PC-9 (cell line): ENCODE measurements at regions not wholly inside any gene's neighbourhood (a gene's known extent, or its start where the extent isn't known, plus 50 kb on each side); places are given as distances from the start of the nearest gene placed in this dataset.
A peak's percentile ranks its signal among the peaks of the same experiment; 100 is the strongest.
"Not testable (repeated sequence)": the region's sequence is repeated elsewhere in the genome, so short reads cannot be mapped to it uniquely, and the experiment has no call there.

ENCODE experiments used
- BruUV-seq: library from RNA; stranded (reverse); fragments of 400-500 nt; replicated peaks from 2 replicates; lab custom pipeline; 2021; lab: Mats Ljungman, UMichigan
- CTCF ChIA-PET: fragments of 300-600 bp; sonication (Branson Sonifier 250); formaldehyde crosslinking; loops from one replicate; lab custom pipeline; 2022; ENCODE audit warnings: antibody characterized with exemption; lab: Charles Lee
- POLR2A ChIA-PET: fragments of 300-600 bp; sonication (Branson Sonifier 250); formaldehyde crosslinking; loops from one replicate; lab custom pipeline; 2022; ENCODE audit warnings: antibody characterized with exemption; ENCODE audit not compliant: unreplicated experiment; lab: Charles Lee
- DNase-seq, 2 experiments: peaks; one replicate each; pipeline versions ENCODE4 v3.0.0 to v3.0.0-alpha.2; 2015 to 2022; ENCODE audit warnings: mixed read lengths in 1 of 2
- H2AFZ ChIP-seq: fragments of 200-600 bp; sonication (generic); 2 replicates; pipeline ENCODE4 v1.8.1; 2017; ENCODE audit warnings: antibody characterized with exemption
- H3F3A ChIP-seq: fragments of 200-600 bp; sonication (generic); 2 replicates; pipeline ENCODE4 v1.8.1; 2017; ENCODE audit warnings: antibody characterized with exemption, mild to moderate bottlenecking, low read depth; ENCODE audit not compliant: insufficient read depth
- H3K27ac ChIP-seq: fragments of 200-600 bp; sonication (generic); 2 replicates; pipeline ENCODE4 v1.6.1; 2016; ENCODE audit warnings: mixed run types
- H3K27me3 ChIP-seq: fragments of 200-600 bp; sonication (generic); 2 replicates; pipeline ENCODE4 v1.6.1; 2016; ENCODE audit warnings: low read depth, mixed run types; ENCODE audit not compliant: insufficient read depth
- H3K36me3 ChIP-seq: fragments of 200-600 bp; sonication (generic); 2 replicates; pipeline ENCODE4 v1.6.1; 2016; ENCODE audit warnings: low read depth, mixed run types
- H3K4me1 ChIP-seq: fragments of 200-600 bp; sonication (generic); replicated peaks from 2 replicates; pipeline ENCODE4 v1.6.1; 2016; ENCODE audit warnings: mixed run types; ENCODE audit not compliant: insufficient read depth
- H3K4me2 ChIP-seq: fragments of 200-600 bp; sonication (generic); 2 replicates; pipeline ENCODE4 v1.6.1; 2017; ENCODE audit warnings: mixed run types
- H3K4me3 ChIP-seq: fragments of 200-600 bp; sonication (generic); 2 replicates; pipeline ENCODE4 v1.6.1; 2016; ENCODE audit warnings: mixed run types
- H3K79me2 ChIP-seq: fragments of 200-600 bp; sonication (generic); 2 replicates; pipeline ENCODE4 v1.6.1; 2017; ENCODE audit warnings: low read depth, mixed run types
- H3K9me2 ChIP-seq: fragments of 200-600 bp; sonication (generic); 2 replicates; pipeline ENCODE4 v1.8.1; 2017; ENCODE audit warnings: mild to moderate bottlenecking; ENCODE audit not compliant: insufficient read depth
- H3K9me3 ChIP-seq: fragments of 200-600 bp; sonication (generic); 2 replicates; pipeline ENCODE4 v1.8.1; 2016; ENCODE audit warnings: low read depth; ENCODE audit not compliant: insufficient read depth
- H4K20me1 ChIP-seq: fragments of 200-600 bp; sonication (generic); 2 replicates; pipeline ENCODE4 v1.8.1; 2017; ENCODE audit not compliant: insufficient read depth
- CTCF ChIP-seq: fragments of 200-600 bp; sonication (generic); conservative IDR thresholded peaks from 2 replicates; pipeline ENCODE4 v1.6.1; 2017; ENCODE audit warnings: mixed run types, antibody characterized with exemption, mild to moderate bottlenecking, moderate library complexity
- EZH2 ChIP-seq: fragments of 200-600 bp; sonication (generic); IDR thresholded peaks from 2 replicates; pipeline ENCODE4 v1.8.0; 2017; ENCODE audit warnings: antibody characterized with exemption, low read depth
- intact Hi-C: fragments of 100-400 bp; cut with micrococcal nuclease; formaldehyde crosslinking; loops from one replicate; pipeline ENCODE4 v1.10.0; 2022; ENCODE audit not compliant: unreplicated experiment

GRCh38 chr4:167854881-167855280 lies 237.5 kb upstream of the ANXA10 start:
- Histone ChIP-seq H3K27me3 (no peaks in the 10 kb centered on the region), H3K36me3 (no peaks in the 10 kb centered on the region), H3K9me3 (no peaks in the 10 kb centered on the region), H3K4me3 (no peak overlapping the region), H3K4me2 (no peak overlapping the region), H3K9me2 (no peaks in the 10 kb centered on the region), H3F3A (no peaks in the 10 kb centered on the region), H3K4me1 (no peaks in the 10 kb centered on the region), H2AFZ (no peak overlapping the region), H4K20me1 (no peaks in the 10 kb centered on the region), H3K79me2 (no peaks in the 10 kb centered on the region), H3K27ac (no peak overlapping the region)
- no TSS peak for BruUV-seq
- ChIA-PET CTCF (interaction anchor here (0.7 kb wide), 1 partner anchor 548 kb away, joined by 4 read pairs; no protein-coding TSS in a partner anchor), POLR2A (no interaction called here)
- intact Hi-C loops, result no loop called here
- DNase-seq, result no peak
- no peak for TF ChIP-seq EZH2
- TF ChIP-seq CTCF, result no peak

GRCh38 chr4:167858127-167858526 lies 234.2 kb upstream of the ANXA10 start:
- H4K20me1 ChIP-seq, H3F3A ChIP-seq, CTCF ChIA-PET, intact Hi-C loops, POLR2A ChIA-PET, H3K36me3 ChIP-seq, H3K79me2 ChIP-seq, DNase-seq, BruUV-seq, H3K27ac ChIP-seq, H3K9me3 ChIP-seq, H3K9me2 ChIP-seq, H3K4me1 ChIP-seq, H3K27me3 ChIP-seq: not testable (repeated sequence)
- Histone ChIP-seq H3K4me2 (peak overlapping the region; percentile 61), H3K4me3 (peak overlapping the region; percentile 48; the same call in 1 of the 2 replicates), H2AFZ (peak overlapping the region; percentile 67)

- Histone ChIP-seq H3K9me3 (no peaks in the 10 kb centered on the region), H3K27me3 (no peaks in the 10 kb centered on the region), H3K4me1 (no peaks in the 10 kb centered on the region), H3K4me2 (no peak overlapping the region), H2AFZ (no peak overlapping the region), H3K79me2 (no peaks in the 10 kb centered on the region), H3K9me2 (no peaks in the 10 kb centered on the region), H4K20me1 (no peaks in the 10 kb centered on the region), H3K36me3 (no peaks in the 10 kb centered on the region), H3K27ac (no peak overlapping the region), H3K4me3 (no peak overlapping the region), H3F3A (no peaks in the 10 kb centered on the region)
- TF ChIP-seq CTCF (no peak), EZH2 (no peak)
- ChIA-PET POLR2A (interaction anchor here (0.7 kb wide), 1 partner anchor 593 kb away, joined by 4 read pairs; no protein-coding TSS in a partner anchor), CTCF (no interaction called here)
- no TSS peak for BruUV-seq
- intact Hi-C loops, result no loop called here
- DNase-seq, result no peak
These were observed 225.1 kb upstream of the ANXA10 start for GRCh38 chr4:167867191-167867590.

GRCh38 chr4:167868163-167868562 lies 224.2 kb upstream of the ANXA10 start:
- CTCF ChIA-PET, result no interaction called here
- Histone ChIP-seq H3F3A (no peaks in the 10 kb centered on the region), H3K27ac (no peak overlapping the region), H3K4me3 (no peak overlapping the region), H3K79me2 (no peaks in the 10 kb centered on the region), H3K36me3 (no peaks in the 10 kb centered on the region), H3K4me1 (no peaks in the 10 kb centered on the region), H3K9me2 (no peaks in the 10 kb centered on the region), H4K20me1 (no peaks in the 10 kb centered on the region), H3K4me2 (no peak overlapping the region), H3K9me3 (no peaks in the 10 kb centered on the region), H3K27me3 (no peaks in the 10 kb centered on the region), H2AFZ (no peak overlapping the region)
- POLR2A ChIA-PET, result no interaction called here
- BruUV-seq, result no TSS peak
- intact Hi-C loops, result no loop called here
- TF ChIP-seq CTCF, result no peak
- no peak for TF ChIP-seq EZH2
- DNase-seq, result no peak
